Endodermal cell (in vitro differentiated cells): ENCODE measurements at regions not wholly inside any gene's neighbourhood (a gene's known extent, or its start where the extent isn't known, plus 50 kb on each side); places are given as distances from the start of the nearest gene placed in this dataset.

Source experiments
- DNase-seq: peaks from one replicate; pipeline ENCODE4 v3.0.0-alpha.2; 2017
- H3K27ac ChIP-seq: 2 replicates; pipeline ENCODE4 v1.5.1; 2013; ENCODE audit warnings: mild to moderate bottlenecking, low read depth, low read length, moderate library complexity
- H3K27me3 ChIP-seq: 2 replicates; pipeline ENCODE4 v1.6.1; 2013; ENCODE audit warnings: mild to moderate bottlenecking, low read length, moderate library complexity; ENCODE audit not compliant: insufficient read depth, control insufficient read depth, poor library complexity, severe bottlenecking
- H3K36me3 ChIP-seq: 2 replicates; pipeline ENCODE4 v1.7.0; 2013; ENCODE audit warnings: mild to moderate bottlenecking, low read length, moderate library complexity; ENCODE audit not compliant: control insufficient read depth, insufficient read depth
- H3K4me1 ChIP-seq: one replicate; pipeline ENCODE4 v1.7.0; 2013; ENCODE audit warnings: low read length; ENCODE audit not compliant: control insufficient read depth, insufficient read depth
- H3K4me3 ChIP-seq: 2 replicates; pipeline ENCODE4 v1.5.1; 2013; ENCODE audit warnings: mild to moderate bottlenecking, low read length, moderate library complexity
- H3K9ac ChIP-seq: 2 replicates; pipeline ENCODE4 v1.6.1; 2013; ENCODE audit warnings: mild to moderate bottlenecking, low read length, moderate library complexity; ENCODE audit not compliant: poor library complexity, severe bottlenecking; ENCODE audit errors: extremely low read depth
- H3K9me3 ChIP-seq: 2 replicates; pipeline ENCODE4 v1.6.1; 2013; ENCODE audit warnings: mild to moderate bottlenecking, low read length, moderate library complexity; ENCODE audit not compliant: control insufficient read depth
- H3K27ac Mint-ChIP-seq: 2 replicates; pipeline ENCODE4 v1.8.0; 2020; ENCODE audit warnings: mixed read lengths
- H3K27me3 Mint-ChIP-seq: 2 replicates; pipeline ENCODE4 v1.8.0; 2021; ENCODE audit warnings: mild to moderate bottlenecking, mixed read lengths; ENCODE audit not compliant: insufficient read depth
- H3K36me3 Mint-ChIP-seq: 2 replicates; pipeline ENCODE4 v1.8.0; 2020; ENCODE audit warnings: low read depth, mixed read lengths
- H3K4me1 Mint-ChIP-seq: 2 replicates; pipeline ENCODE4 v1.8.0; 2020; ENCODE audit warnings: mixed read lengths
- H3K4me3 Mint-ChIP-seq: 2 replicates; pipeline ENCODE4 v1.8.0; 2020; ENCODE audit warnings: mild to moderate bottlenecking, moderate library complexity, mixed read lengths
- H3K9me3 Mint-ChIP-seq: 2 replicates; pipeline ENCODE4 v1.8.0; 2020; ENCODE audit warnings: mild to moderate bottlenecking, mixed read lengths
- CTCF ChIP-seq: fragments of 200-600 bp; sonication (generic); conservative IDR thresholded peaks from 2 replicates; pipeline ENCODE4 v1.5.0; 2021; ENCODE audit warnings: antibody characterized with exemption, mild to moderate bottlenecking
- WGBS, 2 experiments: methylation state at CpG; one replicate each; pipeline versions ENCODE4 v1.1.5 to v1.1.7; 2013; ENCODE audit warnings: missing lambda C conversion rate in 2 of 2, mixed read lengths in 1 of 2; ENCODE audit not compliant: insufficient coverage in 1 of 2, insufficient read length in 1 of 2; 5-methylcytosine and 5-hydroxymethylcytosine counted together

DNA sequence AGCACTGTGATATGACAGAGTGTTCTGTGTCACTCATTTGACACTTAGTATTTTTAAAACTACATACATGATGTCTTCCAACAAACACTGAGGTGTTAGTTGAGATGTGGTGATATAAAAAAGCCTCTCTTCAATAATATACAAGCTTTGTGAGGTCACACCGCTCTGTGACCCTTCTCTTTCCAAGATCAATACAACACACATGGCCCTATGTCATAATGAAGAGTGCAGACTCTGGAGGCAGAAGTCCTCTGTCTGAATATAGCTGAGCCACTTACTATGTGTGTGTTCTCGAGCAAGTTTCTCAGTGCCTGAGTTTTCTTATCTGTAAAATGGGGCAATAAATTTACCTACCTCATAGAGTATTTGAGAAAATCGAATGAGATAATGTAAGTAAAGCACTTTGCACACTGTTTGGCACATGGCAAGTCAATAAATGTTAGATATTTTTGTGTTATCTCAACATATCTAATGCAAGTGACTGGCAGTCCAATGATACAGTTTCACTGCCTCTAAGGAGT, 499.0 kb upstream of the MARCKS start:
- H3K27me3 ChIP-seq: no peaks in the 10 kb centered on the region
- no peak overlapping the region for H3K9ac ChIP-seq
- H3K36me3 ChIP-seq: no peaks in the 10 kb centered on the region
- H3K9me3 ChIP-seq: no peaks in the 10 kb centered on the region
- WGBS, 2 experiments: 92% methylated on average over 3 of the region's 3 CpGs; no CpG with 5 or more reads in 1 of the 2 experiments
- H3K9me3 Mint-ChIP-seq: no peaks in the 10 kb centered on the region
- no peaks in the 10 kb centered on the region for H3K36me3 Mint-ChIP-seq
- H3K27me3 Mint-ChIP-seq: no peaks in the 10 kb centered on the region
- H3K4me1 ChIP-seq: no peaks in the 10 kb centered on the region
- no peak overlapping the region for H3K27ac Mint-ChIP-seq
- H3K27ac ChIP-seq: no peak overlapping the region
- no peak overlapping the region for H3K4me3 Mint-ChIP-seq
- DNase-seq: no peak
- H3K4me3 ChIP-seq: no peak overlapping the region
- TF ChIP-seq CTCF: no peak
- peaks cover 15% of the 10 kb centered on the region for H3K4me1 Mint-ChIP-seq

DNA sequence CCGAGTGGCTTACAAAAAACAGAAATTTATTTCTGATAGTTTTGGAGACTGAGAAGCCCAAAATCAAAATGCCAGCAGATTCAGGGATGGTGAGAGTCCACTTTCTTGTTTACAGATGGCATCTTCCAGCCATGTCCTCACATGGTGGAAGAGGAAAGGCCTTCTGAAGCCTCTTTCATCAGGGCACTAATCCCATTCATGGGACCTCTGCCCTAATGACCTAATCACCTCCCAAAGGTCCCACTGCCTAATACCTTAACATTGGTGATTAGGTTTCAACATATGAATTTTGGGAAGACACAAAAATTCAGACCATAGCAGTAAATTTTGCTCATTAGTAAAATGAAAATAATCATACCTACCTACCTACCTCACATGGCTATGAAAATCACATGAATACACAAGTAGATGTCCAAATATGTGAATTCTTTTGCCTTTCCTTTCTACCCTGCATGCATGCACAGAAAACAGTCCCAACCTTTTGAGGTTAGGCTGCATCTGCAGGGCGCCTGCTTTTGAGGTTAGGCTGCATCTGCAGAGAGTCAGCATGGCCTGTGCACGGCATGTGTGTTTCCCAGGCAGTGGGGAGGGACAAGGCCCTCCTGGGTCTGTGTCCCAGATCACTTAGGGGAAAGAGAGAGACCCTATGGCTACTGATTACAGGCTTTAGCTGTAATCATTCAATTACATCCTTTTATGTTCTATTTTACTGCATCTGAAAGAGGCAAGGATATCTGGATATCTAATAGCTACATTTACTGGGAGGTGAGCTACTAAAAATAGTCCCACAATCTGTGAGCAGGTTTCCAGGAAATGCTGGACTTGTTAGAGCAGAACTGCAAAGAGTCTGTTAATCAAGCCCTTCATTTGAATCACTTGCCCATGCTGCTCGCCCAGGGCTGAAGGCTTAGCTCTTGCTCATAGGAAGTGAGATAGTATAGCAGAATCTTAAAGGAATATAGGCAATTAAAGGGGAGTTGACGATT, 497.7 kb upstream of the MARCKS start:
- H3K27me3 Mint-ChIP-seq: no peaks in the 10 kb centered on the region
- 87 to 100% methylated on average over 1 to 5 of the region's 5 CpGs for WGBS, 2 experiments
- H3K4me1 Mint-ChIP-seq: peaks cover 15% of the 10 kb centered on the region
- TF ChIP-seq CTCF: no peak
- no peak overlapping the region for H3K27ac Mint-ChIP-seq
- Histone ChIP-seq H3K36me3 (no peaks in the 10 kb centered on the region), H3K9me3 (no peaks in the 10 kb centered on the region), H3K4me1 (no peaks in the 10 kb centered on the region), H3K4me3 (no peak overlapping the region), H3K27ac (no peak overlapping the region), H3K9ac (no peak overlapping the region), H3K27me3 (no peaks in the 10 kb centered on the region)
- H3K4me3 Mint-ChIP-seq: no peak overlapping the region
- DNase-seq: no peak
- no peaks in the 10 kb centered on the region for H3K9me3 Mint-ChIP-seq
- H3K36me3 Mint-ChIP-seq: no peaks in the 10 kb centered on the region

- TF ChIP-seq CTCF: no peak
- H3K27me3 Mint-ChIP-seq: no peaks in the 10 kb centered on the region
- Histone ChIP-seq H3K4me3 (no peak overlapping the region), H3K27me3 (no peaks in the 10 kb centered on the region), H3K27ac (no peak overlapping the region), H3K4me1 (no peaks in the 10 kb centered on the region), H3K36me3 (no peaks in the 10 kb centered on the region), H3K9me3 (no peaks in the 10 kb centered on the region), H3K9ac (no peak overlapping the region)
- no peak for DNase-seq
- no peaks in the 10 kb centered on the region for H3K9me3 Mint-ChIP-seq
- H3K27ac Mint-ChIP-seq: no peak overlapping the region
- 85 to 89% methylated on average over 5 to 7 of the region's 8 CpGs for WGBS, 2 experiments
- no peak overlapping the region for H3K4me3 Mint-ChIP-seq
- peaks cover 15% of the 10 kb centered on the region for H3K4me1 Mint-ChIP-seq
- no peaks in the 10 kb centered on the region for H3K36me3 Mint-ChIP-seq
Measured at GRCh38 chr6:113361014-113361645, 496.0 kb upstream of the MARCKS start.
